ENCODE measurements at regions not wholly inside any gene's neighbourhood (a gene's known extent, or its start where the extent isn't known, plus 50 kb on each side); places are given as distances from the start of the nearest gene placed in this dataset.

- intact Hi-C loops (cut with DNase I; ENCODE audit: low total_unique reads), result no loop called here
- H3K4me3 ChIP-seq (ENCODE audit: low read depth, poor library complexity, severe bottlenecking), result no peak overlapping the region
- no peak for DNase-seq (ENCODE audit: low spot score in 2 of 2)
- TF ChIP-seq, protein P1, sequence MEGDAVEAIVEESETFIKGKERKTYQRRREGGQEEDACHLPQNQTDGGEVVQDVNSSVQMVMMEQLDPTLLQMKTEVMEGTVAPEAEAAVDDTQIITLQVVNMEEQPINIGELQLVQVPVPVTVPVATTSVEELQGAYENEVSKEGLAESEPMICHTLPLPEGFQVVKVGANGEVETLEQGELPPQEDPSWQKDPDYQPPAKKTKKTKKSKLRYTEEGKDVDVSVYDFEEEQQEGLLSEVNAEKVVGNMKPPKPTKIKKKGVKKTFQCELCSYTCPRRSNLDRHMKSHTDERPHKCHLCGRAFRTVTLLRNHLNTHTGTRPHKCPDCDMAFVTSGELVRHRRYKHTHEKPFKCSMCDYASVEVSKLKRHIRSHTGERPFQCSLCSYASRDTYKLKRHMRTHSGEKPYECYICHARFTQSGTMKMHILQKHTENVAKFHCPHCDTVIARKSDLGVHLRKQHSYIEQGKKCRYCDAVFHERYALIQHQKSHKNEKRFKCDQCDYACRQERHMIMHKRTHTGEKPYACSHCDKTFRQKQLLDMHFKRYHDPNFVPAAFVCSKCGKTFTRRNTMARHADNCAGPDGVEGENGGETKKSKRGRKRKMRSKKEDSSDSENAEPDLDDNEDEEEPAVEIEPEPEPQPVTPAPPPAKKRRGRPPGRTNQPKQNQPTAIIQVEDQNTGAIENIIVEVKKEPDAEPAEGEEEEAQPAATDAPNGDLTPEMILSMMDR (IDR thresholded peaks at IDR 0.05), result no peak
- TF ChIP-seq POLR2A (IDR thresholded peaks at IDR 0.05), result no peak
- 85 to 91% methylated on average over 1 of the region's 1 CpG for WGBS, 2 donors
Measured at GRCh38 chr12:103138538-103138937, 181.1 kb downstream of the ASCL1 start.

DNA sequence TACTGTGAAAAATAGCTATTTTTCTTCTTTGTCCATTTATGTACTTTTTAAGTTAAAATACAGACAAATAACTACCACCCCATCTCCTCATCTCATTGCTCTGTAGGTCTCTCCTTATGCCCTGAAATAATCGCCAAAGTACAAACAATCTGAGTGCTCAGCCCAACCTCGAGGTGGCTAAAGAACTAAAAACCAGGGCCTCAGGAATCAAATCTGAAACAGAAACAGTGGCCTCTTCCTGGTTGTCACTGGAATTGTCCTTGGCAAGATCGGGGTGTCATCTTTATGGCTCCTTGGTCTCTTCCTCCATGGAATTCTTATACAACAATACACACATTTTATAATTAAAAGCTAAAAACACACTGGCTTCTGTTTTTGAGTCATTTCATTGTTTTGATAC lies 182.4 kb downstream of the ASCL1 start:
- intact Hi-C loops (cut with DNase I; ENCODE audit: low total_unique reads), result no loop called here
- DNase-seq (ENCODE audit: low spot score in 2 of 2), result no peak
- whole genome bisulfite sequencing, 2 donors, result 61 to 63% methylated on average over 3 of the region's 3 CpGs
- no peak for TF ChIP-seq POLR2A (IDR thresholded peaks at IDR 0.05)
- TF ChIP-seq, protein P1 (IDR thresholded peaks at IDR 0.05), result no peak
- H3K4me3 ChIP-seq (ENCODE audit: low read depth, poor library complexity, severe bottlenecking), result no peak overlapping the region

GRCh38 chr12:103140286-103140685 lies 182.8 kb downstream of the ASCL1 start:
- TF ChIP-seq, protein P1 (IDR thresholded peaks at IDR 0.05), result no peak
- TF ChIP-seq POLR2A (IDR thresholded peaks at IDR 0.05), result no peak
- WGBS, 2 donors, result 66 to 76% methylated on average over 5 of the region's 5 CpGs
- intact Hi-C loops (cut with DNase I; ENCODE audit: low total_unique reads), result no loop called here
- no peak for DNase-seq (ENCODE audit: low spot score in 2 of 2)
- no peak overlapping the region for H3K4me3 ChIP-seq (ENCODE audit: low read depth, poor library complexity, severe bottlenecking)

DNA sequence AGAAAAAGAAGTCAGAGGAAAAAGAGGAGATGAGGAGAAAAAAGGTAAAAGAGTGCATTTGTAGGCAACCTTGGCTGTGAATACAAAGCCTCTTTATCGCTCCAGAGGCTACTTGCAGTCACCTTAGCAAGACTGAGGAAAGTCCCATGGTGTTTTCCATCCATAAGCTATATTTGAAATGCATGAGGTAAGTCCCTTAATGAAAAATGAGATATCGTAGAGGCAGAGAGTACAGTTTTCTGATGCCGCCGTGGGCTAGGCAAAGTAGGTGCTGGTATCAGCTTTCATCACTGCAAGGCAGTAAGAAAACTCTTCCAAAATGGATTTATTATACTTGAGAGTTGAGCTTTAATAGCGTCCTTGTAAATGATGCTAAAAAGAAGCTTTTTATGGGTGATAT lies 186.8 kb downstream of the ASCL1 start:
- H3K4me3 ChIP-seq (ENCODE audit: low read depth, poor library complexity, severe bottlenecking), result no peak overlapping the region
- WGBS, 2 donors, result 81 to 91% methylated on average over 5 of the region's 5 CpGs
- TF ChIP-seq, protein P1 (IDR thresholded peaks at IDR 0.05), result no peak
- no peak for TF ChIP-seq POLR2A (IDR thresholded peaks at IDR 0.05)
- intact Hi-C loops (cut with DNase I; ENCODE audit: low total_unique reads), result no loop called here
- DNase-seq (ENCODE audit: low spot score in 2 of 2), result no peak

DNA sequence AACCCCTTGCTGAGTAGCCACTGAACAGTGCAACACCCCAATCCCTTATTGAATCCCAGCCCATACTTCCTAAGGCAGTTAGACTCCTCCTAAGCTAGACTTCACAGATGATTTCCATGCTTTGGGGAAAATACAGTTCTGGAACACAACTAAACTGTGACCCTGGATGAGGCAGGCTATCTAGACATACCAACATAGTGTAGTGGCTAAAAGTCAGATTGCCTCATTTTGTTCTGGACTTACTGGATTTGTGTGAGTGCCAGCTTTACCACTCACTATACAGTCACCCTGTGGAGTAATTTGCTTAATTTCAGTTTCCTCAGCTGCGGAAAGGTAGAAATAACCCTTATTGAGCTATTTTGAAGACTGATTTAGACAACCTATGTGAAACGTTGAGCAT lies 203.1 kb downstream of the ASCL1 start:
- no peak for DNase-seq (ENCODE audit: low spot score in 2 of 2)
- intact Hi-C loops (cut with DNase I; ENCODE audit: low total_unique reads), result no loop called here
- TF ChIP-seq POLR2A (IDR thresholded peaks at IDR 0.05), result no peak
- TF ChIP-seq, protein P1 (IDR thresholded peaks at IDR 0.05), result no peak
- WGBS, 2 donors, result 77% methylated on average over 2 of the region's 2 CpGs
- H3K4me3 ChIP-seq (ENCODE audit: low read depth, poor library complexity, severe bottlenecking), result no peak overlapping the region

GRCh38 chr12:103161582-103162362 lies 204.3 kb downstream of the ASCL1 start:
- intact Hi-C loops (cut with DNase I; ENCODE audit: low total_unique reads), result no loop called here
- H3K4me3 ChIP-seq (ENCODE audit: low read depth, poor library complexity, severe bottlenecking), result no peak overlapping the region
- DNase-seq (ENCODE audit: low spot score in 2 of 2), result no peak
- 53 to 57% methylated on average over 5 of the region's 5 CpGs for WGBS, 2 donors
- TF ChIP-seq, protein P1 (IDR thresholded peaks at IDR 0.05), result no peak
- TF ChIP-seq POLR2A (IDR thresholded peaks at IDR 0.05), result no peak

Measured in lower leg skin (tissue), 4 donors.